K562 (cell line): ENCODE measurements at regions not wholly inside any gene's neighbourhood (a gene's known extent, or its start where the extent isn't known, plus 50 kb on each side); places are given as distances from the start of the nearest gene placed in this dataset.

Experiments used
- ATAC-seq: fragments of 200-7000 bp; cut with Tn5 transposase; 3 replicates; pipeline ENCODE4 v1.9.1; 2020; ENCODE audit warnings: moderate library complexity
- BruUV-seq: library from RNA; stranded (reverse); fragments of 400-500 nt; replicated peaks from 2 replicates; lab custom pipeline; 2021; lab: Mats Ljungman, UMichigan
- CTCF ChIA-PET: fragments of 300-600 bp; formaldehyde crosslinking; extraction: SDS; loops from one replicate; lab custom pipeline; 2021; ENCODE audit warnings: low intra/inter-chr PET ratio; lab: Yijun Ruan, JAX
- POLR2A ChIA-PET: fragments of 300-600, 350-650 bp; sonication (Branson Sonifier 250); formaldehyde crosslinking; extraction: SDS; loops from one replicate; lab custom pipeline; 2021; ENCODE audit warnings: antibody characterized with exemption, inconsistent platforms; lab: Yijun Ruan, JAX
- DNase-seq, 4 experiments: peaks; one replicate each; pipeline versions ENCODE4 v3.0.0 to v3.0.0-alpha.2; 2011 to 2018; ENCODE audit warnings: low spot score in 3 of 4, mixed read lengths in 3 of 4; ENCODE audit errors: extremely low read depth in 1 of 4
- FAIRE-seq: peaks from 2 replicates; lab custom pipeline; 2011; peaks lifted over from hg19 to GRCh38; lab: Jason Lieb, UNC
- H2AFZ ChIP-seq: 2 replicates; pipeline ENCODE4 v1.6.0; 2011; ENCODE audit warnings: low read depth, low read length, control low read depth, inconsistent platforms
- H3K27ac ChIP-seq: fragments of 200-600 bp; 3 replicates; pipeline ENCODE4 v1.8.0; 2011; ENCODE audit warnings: low read depth, mild to moderate bottlenecking, control low read depth, inconsistent platforms, low read length, moderate library complexity, mixed read lengths; ENCODE audit errors: extremely low read depth
- H3K27me3 ChIP-seq, 2 experiments: fragments of 300-600 bp in 1 of 2; 2 replicates in 1 of 2; 3 replicates in 1 of 2; pipeline versions ENCODE4 v1.6.0 to v1.8.0; 2011; ENCODE audit warnings: inconsistent platforms in 2 of 2, low read length in 2 of 2, mild to moderate bottlenecking in 1 of 2, mixed read lengths in 1 of 2, moderate library complexity in 1 of 2; ENCODE audit not compliant: control insufficient read depth in 2 of 2, insufficient read depth in 2 of 2
- H3K36me3 ChIP-seq: fragments of 300-600 bp; 3 replicates; pipeline ENCODE4 v1.8.0; 2011; ENCODE audit warnings: mild to moderate bottlenecking, low read length, inconsistent platforms; ENCODE audit not compliant: control insufficient read depth, insufficient read depth
- H3K4me1 ChIP-seq, 2 experiments: fragments of 200-600 bp in 1 of 2; replicated peaks in 1 of 2; 2 replicates in 1 of 2; 3 replicates in 1 of 2; pipeline versions ENCODE4 v1.5.1 to v1.8.0; 2011; ENCODE audit warnings: inconsistent platforms in 2 of 2, low read length in 2 of 2, mild to moderate bottlenecking in 1 of 2, mixed read lengths in 1 of 2, moderate library complexity in 1 of 2; ENCODE audit not compliant: control insufficient read depth in 2 of 2, insufficient read depth in 2 of 2
- H3K4me2 ChIP-seq: 2 replicates; pipeline ENCODE4 v1.6.1; 2011; ENCODE audit warnings: low read length, control low read depth, inconsistent platforms, mixed read lengths; ENCODE audit not compliant: insufficient read depth
- H3K4me3 ChIP-seq: fragments of 200-600 bp; sonication (generic), shearing (Covaris generic); 2 replicates; pipeline ENCODE4 v1.5.1; 2016; ENCODE audit warnings: control low read depth, inconsistent platforms
- H3K79me2 ChIP-seq: fragments of 200-600 bp; 3 replicates; pipeline ENCODE4 v1.8.0; 2011; ENCODE audit warnings: low read length, inconsistent platforms; ENCODE audit not compliant: control insufficient read depth, insufficient read depth
- H3K9ac ChIP-seq, 2 experiments: 2 replicates each; pipeline versions ENCODE4 v1.6.0 to v1.6.1; 2011; ENCODE audit warnings: low read depth in 2 of 2, low read length in 2 of 2, control low read depth in 1 of 2, inconsistent platforms in 1 of 2, mild to moderate bottlenecking in 1 of 2, mixed read lengths in 1 of 2; ENCODE audit not compliant: insufficient read depth in 1 of 2
- H3K9me1 ChIP-seq: one replicate; pipeline ENCODE4 v1.6.0; 2011; ENCODE audit warnings: inconsistent platforms, mild to moderate bottlenecking, low read length, moderate library complexity; ENCODE audit not compliant: control insufficient read depth, insufficient read depth
- H3K9me3 ChIP-seq: replicated peaks from 2 replicates; pipeline ENCODE4 v1.5.1; 2011; ENCODE audit warnings: low read depth, low read length, inconsistent platforms; ENCODE audit not compliant: control insufficient read depth, insufficient read depth
- H4K20me1 ChIP-seq: replicated peaks from 2 replicates; pipeline ENCODE4 v1.6.1; 2011; ENCODE audit warnings: low read length, inconsistent platforms, mixed read lengths; ENCODE audit not compliant: control insufficient read depth, insufficient read depth
- CBX8 ChIP-seq: fragments of 200-600 bp; sonication (generic); IDR thresholded peaks from 2 replicates; pipeline ENCODE4 v1.6.1; 2012; ENCODE audit warnings: borderline replicate concordance, mixed run types, low read depth, mild to moderate bottlenecking, moderate library complexity, mixed read lengths, low read length, control low read depth, inconsistent platforms; ENCODE audit not compliant: poor library complexity, severe bottlenecking; ENCODE audit errors: extremely low read depth
- CEBPB ChIP-seq: fragments of 450-650 bp; IDR thresholded peaks from 2 replicates; pipeline ENCODE4 v1.6.1; 2016; ENCODE audit warnings: missing genetic modification characterization, missing compliant biosample characterization
- CGGBP1 ChIP-seq: fragments of 250-450 bp; sonication (Bioruptor Pico); IDR thresholded peaks from 2 replicates; pipeline ENCODE4 v1.9.0; 2021; ENCODE audit warnings: mild to moderate bottlenecking
- GABPB2 ChIP-seq: fragments of 250-450 bp; sonication (Bioruptor Pico); conservative IDR thresholded peaks from 2 replicates; pipeline ENCODE4 v1.5.1; 2021; ENCODE audit warnings: mild to moderate bottlenecking
- HINFP ChIP-seq: fragments of 450-650 bp; conservative IDR thresholded peaks from 2 replicates; pipeline ENCODE4 v1.6.1; 2016; ENCODE audit warnings: missing genetic modification characterization, low read depth, mild to moderate bottlenecking, control low read depth, missing compliant biosample characterization
- HIVEP1 ChIP-seq: fragments of 250-450 bp; sonication (Bioruptor Pico); IDR thresholded peaks from 2 replicates; pipeline ENCODE4 v1.4.0; 2020; ENCODE audit warnings: mild to moderate bottlenecking
- HOXB6 ChIP-seq: fragments of 250-450 bp; sonication (Bioruptor Pico); IDR thresholded peaks from 2 replicates; pipeline ENCODE4 v1.5.1; 2022; ENCODE audit warnings: mild to moderate bottlenecking, borderline replicate concordance
- POLR2H ChIP-seq: IDR thresholded peaks from 2 replicates; pipeline ENCODE4 v1.6.1; 2016; ENCODE audit warnings: missing genetic modification characterization, low read depth, mild to moderate bottlenecking, control low read depth, missing compliant biosample characterization, moderate library complexity
- SMAD1 ChIP-seq: fragments of 150-350 bp; IDR thresholded peaks from 2 replicates; pipeline ENCODE4 v1.6.1; 2014; ENCODE audit warnings: low read length, low read depth; ENCODE audit not compliant: partially characterized antibody
- SRF ChIP-seq, 2 experiments: fragments of 250-450, 450-650 bp in 1 of 2; sonication (Bioruptor Pico) in 1 of 2; sonication (generic) in 1 of 2; formaldehyde crosslinking; IDR thresholded peaks; 2 replicates each; pipeline versions ENCODE4 v1.5.0 to v1.5.1; 2020 to 2022; ENCODE audit warnings: mild to moderate bottlenecking in 1 of 2, missing genetic modification reagents in 1 of 2
- ZNF124 ChIP-seq: sonication (generic); formaldehyde crosslinking; IDR thresholded peaks from 2 replicates; pipeline ENCODE4 v1.8.1; 2022; ENCODE audit warnings: missing genetic modification reagents
- ZNF511 ChIP-seq: sonication (generic); formaldehyde crosslinking; IDR thresholded peaks from 2 replicates; pipeline ENCODE4 v1.8.0; 2022; ENCODE audit warnings: mild to moderate bottlenecking, missing genetic modification reagents
- ZNF696 ChIP-seq: fragments of 250-450 bp; sonication (Bioruptor Pico); conservative IDR thresholded peaks from 2 replicates; pipeline ENCODE4 v1.4.0; 2020; ENCODE audit warnings: mild to moderate bottlenecking, moderate library complexity
- ZNF764 ChIP-seq: fragments of 250-450 bp; sonication (Bioruptor Pico); IDR thresholded peaks from 2 replicates; pipeline ENCODE4 v1.4.0; 2020; ENCODE audit warnings: low read depth, mild to moderate bottlenecking, moderate library complexity
- ZNF830 ChIP-seq: fragments of 250-450 bp; sonication (Bioruptor Pico); IDR thresholded peaks from 2 replicates; pipeline ENCODE4 v1.5.0; 2021; ENCODE audit warnings: mild to moderate bottlenecking
- WGBS: fragments of 100-300 bp; shearing (Covaris generic); methylation state at CpG from one replicate; pipeline ENCODE4 v1.1.6; 2016; ENCODE audit warnings: low coverage, mixed read lengths; ENCODE audit not compliant: insufficient coverage; ENCODE audit errors: missing lambda C conversion rate; 5-methylcytosine and 5-hydroxymethylcytosine counted together
- in situ Hi-C: fragments of 300-500 bp; cut with MboI; formaldehyde crosslinking; loops from 4 replicates; pipeline ENCODE4 v1.15.0; 2018; ENCODE audit warnings: inconsistent platforms, mixed read lengths
- intact Hi-C: fragments of 100-400 bp; cut with micrococcal nuclease; formaldehyde crosslinking; loops from 2 replicates; pipeline ENCODE4 v1.14.2; 2022

- TF ChIP-seq ZNF511 = no peak
- no peak for TF ChIP-seq HOXB6 (CRISPR knock-in tag)
- TF ChIP-seq CGGBP1 (CRISPR knock-in tag) = no peak
- TF ChIP-seq ZNF696 = no peak
- TF ChIP-seq SMAD1 = no peak
- TF ChIP-seq SRF (CRISPR knock-in tag; IDR thresholded peaks at IDR 0.05) = no peak
Measured at GRCh38 chr3:145489011-145489410, 672.0 kb downstream of the PLOD2 start (continued).

- no peak for FAIRE-seq
- Histone ChIP-seq H3K4me3 (no peak overlapping the region), H3K79me2 (no peaks in the 10 kb centered on the region), H3K4me2 (no peak overlapping the region), H2AFZ (no peak overlapping the region), H3K27ac (no peak overlapping the region), H3K36me3 (no peaks in the 10 kb centered on the region), H3K9me3 (no peaks in the 10 kb centered on the region), H3K9me1 (no peaks in the 10 kb centered on the region), H3K9ac (no peak overlapping the region)
- intact Hi-C loops = no loop called here
- BruUV-seq = no TSS peak
- 0% methylated on average over 11 of the region's 11 CpGs for WGBS
- DNase-seq = no peak
- CTCF ChIA-PET = no interaction called here
- POLR2A ChIA-PET = no interaction called here
- TF ChIP-seq ZNF764 (CRISPR knock-in tag) (no peak), ZNF830 (no peak), CEBPB (tag) (no peak), POLR2H (tag) (no peak), CBX8 (no peak), ZNF124 (CRISPR knock-in tag) (no peak), GABPB2 (no peak), HINFP (tag) (no peak), HIVEP1 (CRISPR knock-in tag) (no peak)
- TF ChIP-seq, all 486 proteins: peak for 0
- Histone ChIP-seq H4K20me1 (no peaks in the 10 kb centered on the region), H3K4me1 (no peaks in the 10 kb centered on the region), H3K27me3 (no peaks in the 10 kb centered on the region)
- no peak for ATAC-seq
- in situ Hi-C loops = no loop called here
Measured at GRCh38 chr3:145490088-145491048, 670.6 kb downstream of the PLOD2 start.
